H9 (cell line): ENCODE measurements at regions not wholly inside any gene's neighbourhood (a gene's known extent, or its start where the extent isn't known, plus 50 kb on each side); places are given as distances from the start of the nearest gene placed in this dataset.

Experiments
- DNase-seq: peaks from one replicate; pipeline ENCODE4 v3.0.0-alpha.2; 2017
- H2AFZ ChIP-seq: one replicate; pipeline ENCODE4 v1.6.1; 2013; ENCODE audit warnings: mild to moderate bottlenecking, low read length, control low read depth, moderate library complexity
- H2AK5ac ChIP-seq: 2 replicates; pipeline ENCODE4 v1.6.1; 2013; ENCODE audit warnings: low read length, control low read depth, mixed read lengths; ENCODE audit not compliant: insufficient read length
- H2BK120ac ChIP-seq: one replicate; pipeline ENCODE4 v1.6.1; 2013; ENCODE audit warnings: low read depth, mild to moderate bottlenecking, low read length, control low read depth, inconsistent platforms; ENCODE audit not compliant: poor library complexity, severe bottlenecking
- H2BK12ac ChIP-seq: 2 replicates; pipeline ENCODE4 v1.6.1; 2013; ENCODE audit warnings: low read length, control low read depth, mixed read lengths, low read depth; ENCODE audit not compliant: insufficient read length
- H2BK15ac ChIP-seq: 2 replicates; pipeline ENCODE4 v1.6.1; 2013; ENCODE audit warnings: low read depth, low read length, control low read depth
- H2BK20ac ChIP-seq: one replicate; pipeline ENCODE4 v1.6.1; 2013; ENCODE audit warnings: low read depth, mild to moderate bottlenecking, low read length, control low read depth, inconsistent platforms; ENCODE audit not compliant: poor library complexity, severe bottlenecking
- H2BK5ac ChIP-seq: 2 replicates; pipeline ENCODE4 v1.6.1; 2013; ENCODE audit warnings: low read length, control low read depth, mixed read lengths; ENCODE audit not compliant: insufficient read length
- H3K14ac ChIP-seq: 2 replicates; pipeline ENCODE4 v1.6.1; 2013; ENCODE audit warnings: low read length, control low read depth; ENCODE audit not compliant: insufficient read depth
- H3K18ac ChIP-seq: 2 replicates; pipeline ENCODE4 v1.6.1; 2013; ENCODE audit warnings: low read depth, mild to moderate bottlenecking, mixed read lengths, low read length, control low read depth; ENCODE audit not compliant: insufficient read length
- H3K23ac ChIP-seq: 2 replicates; pipeline ENCODE4 v1.6.1; 2013; ENCODE audit warnings: low read length, control low read depth, mixed read lengths, low read depth; ENCODE audit not compliant: insufficient read length
- H3K23me2 ChIP-seq: 2 replicates; pipeline ENCODE4 v1.6.1; 2013; ENCODE audit warnings: low read depth, mild to moderate bottlenecking, mixed read lengths, low read length, control low read depth; ENCODE audit not compliant: insufficient read length, poor library complexity, severe bottlenecking
- H3K27ac ChIP-seq: 2 replicates; pipeline ENCODE4 v1.5.1; 2013; ENCODE audit warnings: low read length, control low read depth, mixed read lengths, low read depth; ENCODE audit not compliant: insufficient read length
- H3K27me3 ChIP-seq: 2 replicates; pipeline ENCODE4 v1.6.1; 2013; ENCODE audit warnings: low read length, control low read depth, inconsistent platforms; ENCODE audit not compliant: insufficient read depth
- H3K4ac ChIP-seq: 2 replicates; pipeline ENCODE4 v1.6.1; 2013; ENCODE audit warnings: low read depth, mild to moderate bottlenecking, control low read depth, inconsistent platforms, low read length, moderate library complexity
- H3K4me1 ChIP-seq: 2 replicates; pipeline ENCODE4 v1.6.1; 2013; ENCODE audit warnings: low read length, control low read depth, inconsistent platforms; ENCODE audit not compliant: insufficient read depth
- H3K4me2 ChIP-seq: 2 replicates; pipeline ENCODE4 v1.6.1; 2013; ENCODE audit warnings: low read length, control low read depth, mixed read lengths; ENCODE audit not compliant: insufficient read length, insufficient read depth
- H3K56ac ChIP-seq: 2 replicates; pipeline ENCODE4 v1.6.1; 2013; ENCODE audit warnings: low read depth, mild to moderate bottlenecking, mixed read lengths, low read length, control low read depth; ENCODE audit not compliant: insufficient read length
- H3K79me1 ChIP-seq: 2 replicates; pipeline ENCODE4 v1.6.1; 2013; ENCODE audit warnings: low read depth, mild to moderate bottlenecking, moderate library complexity, low read length, control low read depth, inconsistent platforms; ENCODE audit not compliant: insufficient read depth, poor library complexity, severe bottlenecking
- H3K79me2 ChIP-seq: 2 replicates; pipeline ENCODE4 v1.6.1; 2013; ENCODE audit warnings: low read length, control low read depth, inconsistent platforms; ENCODE audit not compliant: insufficient read depth
- H3K9ac ChIP-seq: 2 replicates; pipeline ENCODE4 v1.6.1; 2013; ENCODE audit warnings: low read length, control low read depth, mixed read lengths; ENCODE audit not compliant: insufficient read length; ENCODE audit errors: extremely low read depth
- H3K9me3 ChIP-seq: one replicate; pipeline ENCODE4 v1.6.1; 2013; ENCODE audit warnings: low read depth, low read length, inconsistent platforms; ENCODE audit not compliant: control insufficient read depth
- H3T11ph ChIP-seq: one replicate; pipeline ENCODE4 v1.6.1; 2013; ENCODE audit warnings: mild to moderate bottlenecking, low read length, control low read depth, inconsistent platforms
- H4K20me1 ChIP-seq: one replicate; pipeline ENCODE4 v1.6.1; 2013; ENCODE audit not compliant: control insufficient read depth, insufficient read length, insufficient read depth
- H4K5ac ChIP-seq: 2 replicates; pipeline ENCODE4 v1.6.1; 2013; ENCODE audit warnings: low read depth, mild to moderate bottlenecking, mixed read lengths, low read length, control low read depth; ENCODE audit not compliant: insufficient read length
- H4K8ac ChIP-seq: replicated peaks from 2 replicates; pipeline ENCODE4 v1.6.1; 2013; ENCODE audit warnings: low read length, control low read depth, mixed read lengths, low read depth; ENCODE audit not compliant: insufficient read length
- H4K91ac ChIP-seq: 2 replicates; pipeline ENCODE4 v1.6.1; 2013; ENCODE audit warnings: low read depth, mild to moderate bottlenecking, moderate library complexity, mixed read lengths, low read length, control low read depth; ENCODE audit not compliant: insufficient read length
- H3K27ac Mint-ChIP-seq, 3 experiments: 2 replicates in 2 of 3; 3 replicates in 1 of 3; pipeline ENCODE4 v1.8.0; 2020 to 2021; ENCODE audit warnings: mixed read lengths in 3 of 3, mild to moderate bottlenecking in 1 of 3, moderate library complexity in 1 of 3
- H3K27me3 Mint-ChIP-seq: 2 replicates; pipeline ENCODE4 v1.8.0; 2021; ENCODE audit warnings: low read depth, mild to moderate bottlenecking, moderate library complexity, mixed read lengths
- H3K36me3 Mint-ChIP-seq, 3 experiments: 2 replicates in 2 of 3; 3 replicates in 1 of 3; pipeline ENCODE4 v1.8.0; 2020 to 2021; ENCODE audit warnings: low read depth in 3 of 3, mixed read lengths in 3 of 3; ENCODE audit not compliant: insufficient read depth in 1 of 3
- H3K4me1 Mint-ChIP-seq, 2 experiments: 2 replicates each; pipeline ENCODE4 v1.8.0; 2020; ENCODE audit warnings: mixed read lengths in 2 of 2
- H3K4me3 Mint-ChIP-seq, 2 experiments: 2 replicates in 1 of 2; 3 replicates in 1 of 2; pipeline ENCODE4 v1.8.0; 2020 to 2021; ENCODE audit warnings: mild to moderate bottlenecking in 2 of 2, mixed read lengths in 2 of 2, moderate library complexity in 1 of 2
- H3K9me3 Mint-ChIP-seq, 2 experiments: 2 replicates in 1 of 2; 3 replicates in 1 of 2; pipeline ENCODE4 v1.8.0; 2020; ENCODE audit warnings: mild to moderate bottlenecking in 2 of 2, mixed read lengths in 2 of 2, moderate library complexity in 1 of 2
- WGBS: extraction: QIAGEN DNeasy Blood & Tissue Kit; methylation state at CpG from one replicate; pipeline ENCODE4 v1.1.7; 2013; ENCODE audit warnings: missing lambda C conversion rate, low lambda C conversion rate, mixed read lengths; ENCODE audit not compliant: insufficient read length; ENCODE audit errors: extremely low coverage; 5-methylcytosine and 5-hydroxymethylcytosine counted together
- TF ChIP-seq, protein P1 (sequence below): fragments of 200-600 bp; sonication (generic); conservative IDR thresholded peaks from 3 replicates; pipeline ENCODE4 v1.8.0; 2021; ENCODE audit warnings: antibody characterized with exemption, mild to moderate bottlenecking

DNA sequence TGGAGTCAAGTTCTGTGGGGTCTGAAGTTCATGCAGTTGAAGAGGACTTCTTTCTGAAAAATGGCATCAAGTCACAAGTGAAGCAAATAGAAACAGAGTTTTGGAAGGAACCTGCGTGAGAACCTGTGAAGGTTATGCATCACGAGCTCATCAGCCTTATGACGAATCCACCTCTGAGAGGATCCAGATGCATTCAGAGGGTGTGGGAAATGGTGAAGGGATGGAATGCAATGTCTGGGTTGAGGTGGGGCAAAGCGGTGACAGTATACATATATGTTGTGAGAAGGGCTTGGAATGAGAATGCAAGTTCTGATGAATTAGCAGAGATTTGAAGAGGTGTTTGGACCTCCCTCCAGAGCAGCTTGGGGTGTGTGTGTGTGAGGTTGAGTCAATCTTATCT lies 382.1 kb upstream of the TBL1XR1 start:
- Mint-ChIP-seq H3K4me3 (no peak overlapping the region), H3K9me3 (peaks cover 3 to 4% of the 10 kb centered on the region in 2 experiments; a peak in 4 of 5 replicates), H3K4me1 (peaks cover 14 to 17% of the 10 kb centered on the region in 2 experiments), H3K27ac (no peak overlapping the region), H3K36me3 (no peaks in the 10 kb centered on the region), H3K27me3 (no peaks in the 10 kb centered on the region)
- H2BK20ac ChIP-seq: no peak overlapping the region
- H3K4me2 ChIP-seq: no peak overlapping the region
- H2AFZ ChIP-seq: no peak overlapping the region
- no peaks in the 10 kb centered on the region for H3K27me3 ChIP-seq
- H3K23me2 ChIP-seq: no peaks in the 10 kb centered on the region
- no peak overlapping the region for H2BK5ac ChIP-seq
- no peaks in the 10 kb centered on the region for H3K9me3 ChIP-seq
- no CpG with 5 or more reads among the region's 4 CpGs for whole genome bisulfite sequencing
- H4K91ac ChIP-seq: no peak overlapping the region
- no peak overlapping the region for H2BK12ac ChIP-seq
- no peak overlapping the region for H3K23ac ChIP-seq
- no peak overlapping the region for H3T11ph ChIP-seq
- no peak overlapping the region for H2AK5ac ChIP-seq
- H4K5ac ChIP-seq: no peak overlapping the region
- no peaks in the 10 kb centered on the region for H3K79me1 ChIP-seq
- no peak overlapping the region for H3K27ac ChIP-seq
- H2BK15ac ChIP-seq: no peak overlapping the region
- H3K79me2 ChIP-seq: no peaks in the 10 kb centered on the region
- no peak overlapping the region for H3K14ac ChIP-seq
- H4K20me1 ChIP-seq: no peaks in the 10 kb centered on the region
- TF ChIP-seq, protein P1, sequence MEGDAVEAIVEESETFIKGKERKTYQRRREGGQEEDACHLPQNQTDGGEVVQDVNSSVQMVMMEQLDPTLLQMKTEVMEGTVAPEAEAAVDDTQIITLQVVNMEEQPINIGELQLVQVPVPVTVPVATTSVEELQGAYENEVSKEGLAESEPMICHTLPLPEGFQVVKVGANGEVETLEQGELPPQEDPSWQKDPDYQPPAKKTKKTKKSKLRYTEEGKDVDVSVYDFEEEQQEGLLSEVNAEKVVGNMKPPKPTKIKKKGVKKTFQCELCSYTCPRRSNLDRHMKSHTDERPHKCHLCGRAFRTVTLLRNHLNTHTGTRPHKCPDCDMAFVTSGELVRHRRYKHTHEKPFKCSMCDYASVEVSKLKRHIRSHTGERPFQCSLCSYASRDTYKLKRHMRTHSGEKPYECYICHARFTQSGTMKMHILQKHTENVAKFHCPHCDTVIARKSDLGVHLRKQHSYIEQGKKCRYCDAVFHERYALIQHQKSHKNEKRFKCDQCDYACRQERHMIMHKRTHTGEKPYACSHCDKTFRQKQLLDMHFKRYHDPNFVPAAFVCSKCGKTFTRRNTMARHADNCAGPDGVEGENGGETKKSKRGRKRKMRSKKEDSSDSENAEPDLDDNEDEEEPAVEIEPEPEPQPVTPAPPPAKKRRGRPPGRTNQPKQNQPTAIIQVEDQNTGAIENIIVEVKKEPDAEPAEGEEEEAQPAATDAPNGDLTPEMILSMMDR: no peak
- H4K8ac ChIP-seq: no peak overlapping the region
- H3K18ac ChIP-seq: no peak overlapping the region
- no peak overlapping the region for H3K9ac ChIP-seq
- H3K56ac ChIP-seq: no peak overlapping the region
- no peak overlapping the region for H2BK120ac ChIP-seq
- peaks cover 8% of the 10 kb centered on the region; the same call in 1 of the 2 replicates for H3K4me1 ChIP-seq
- DNase-seq: no peak
- H3K4ac ChIP-seq: no peak overlapping the region
